NCI-H1436 (cell line): ENCODE measurements at regions not wholly inside any gene's neighbourhood (a gene's known extent, or its start where the extent isn't known, plus 50 kb on each side); places are given as distances from the start of the nearest gene placed in this dataset.

Experiments
- DNase-seq: peaks from one replicate; lab custom pipeline; 2025; lab: John Stamatoyannopoulos, UW

DNA sequence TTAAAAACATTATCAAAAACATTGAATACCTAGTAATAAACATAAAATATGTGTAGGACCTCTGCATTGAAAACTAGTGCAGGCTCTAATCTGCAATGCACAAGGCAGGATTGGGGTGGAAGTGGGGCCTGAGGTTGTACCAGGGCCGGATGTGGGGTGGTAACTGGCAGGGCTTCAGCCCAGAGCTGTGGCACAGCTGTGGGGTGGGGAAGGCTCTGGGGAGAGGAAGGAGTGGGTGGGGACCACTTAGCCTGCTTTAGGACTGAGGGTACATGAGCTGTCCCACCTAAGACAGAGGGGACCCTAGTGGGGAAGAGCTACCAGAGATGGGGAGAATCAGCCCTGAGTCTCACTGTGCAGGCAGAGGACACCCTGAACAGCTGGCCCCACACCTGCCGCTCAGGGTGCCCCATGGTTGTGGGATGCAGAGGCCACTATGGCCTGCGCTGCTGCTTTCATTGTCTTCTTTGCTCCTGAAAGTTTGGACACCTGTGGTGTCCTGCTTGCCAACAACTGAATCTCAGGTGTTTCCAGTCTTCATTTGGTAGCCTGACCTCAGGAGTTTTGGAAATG, 311.4 kb downstream of the TLE4 start:
- no peak for DNase-seq

DNA sequence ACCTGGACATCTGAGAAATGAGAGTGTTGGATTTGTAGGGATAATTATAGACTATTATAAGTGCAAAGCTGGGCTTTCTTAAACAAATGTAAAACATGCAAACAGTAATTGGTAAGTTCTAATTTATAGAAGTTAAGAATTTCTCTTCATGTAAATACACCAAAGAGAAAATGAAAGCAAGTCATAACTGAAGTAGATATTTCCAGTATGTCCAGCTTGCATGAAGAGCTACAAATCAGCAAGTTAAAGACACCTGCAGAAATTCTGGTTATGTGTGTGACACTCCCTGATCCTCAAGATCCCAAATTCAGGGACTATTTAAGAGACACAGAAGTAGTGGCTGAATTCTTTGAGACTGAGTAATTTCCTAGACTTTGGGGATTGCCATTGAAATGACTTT, 308.9 kb downstream of the TLE4 start:
- no peak for DNase-seq

DNA sequence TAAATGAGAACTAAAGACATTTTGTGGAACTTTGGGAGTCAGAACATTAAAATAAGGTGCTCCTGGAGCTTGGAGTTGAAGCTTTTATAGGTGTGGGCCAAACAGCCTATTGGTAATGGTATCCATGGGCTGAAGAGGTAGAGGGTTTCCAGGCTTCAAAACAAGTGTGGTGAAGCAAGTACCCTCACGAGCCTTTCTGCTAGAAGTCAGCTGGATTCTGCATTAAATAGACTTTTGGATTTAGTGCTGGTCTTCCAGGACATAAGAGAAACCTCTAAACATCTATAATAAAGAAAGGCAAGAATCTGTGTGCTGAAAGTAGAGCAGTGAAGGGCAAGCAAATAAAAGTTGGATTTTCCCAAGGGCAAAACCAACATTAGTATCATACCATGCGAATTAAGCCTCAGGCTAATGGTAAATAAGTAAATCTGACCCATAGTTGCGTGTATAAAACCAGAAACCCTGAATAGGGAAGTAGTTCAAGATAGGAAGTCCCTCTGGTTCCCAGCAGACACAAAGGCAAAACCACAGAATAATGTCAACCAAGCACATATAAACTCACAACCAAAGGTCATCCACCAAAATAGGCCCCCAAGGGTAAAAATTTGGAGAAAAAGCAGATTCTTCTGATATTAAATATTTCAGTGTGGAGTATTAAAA, 306.3 kb downstream of the TLE4 start:
- DNase-seq = no peak

DNA sequence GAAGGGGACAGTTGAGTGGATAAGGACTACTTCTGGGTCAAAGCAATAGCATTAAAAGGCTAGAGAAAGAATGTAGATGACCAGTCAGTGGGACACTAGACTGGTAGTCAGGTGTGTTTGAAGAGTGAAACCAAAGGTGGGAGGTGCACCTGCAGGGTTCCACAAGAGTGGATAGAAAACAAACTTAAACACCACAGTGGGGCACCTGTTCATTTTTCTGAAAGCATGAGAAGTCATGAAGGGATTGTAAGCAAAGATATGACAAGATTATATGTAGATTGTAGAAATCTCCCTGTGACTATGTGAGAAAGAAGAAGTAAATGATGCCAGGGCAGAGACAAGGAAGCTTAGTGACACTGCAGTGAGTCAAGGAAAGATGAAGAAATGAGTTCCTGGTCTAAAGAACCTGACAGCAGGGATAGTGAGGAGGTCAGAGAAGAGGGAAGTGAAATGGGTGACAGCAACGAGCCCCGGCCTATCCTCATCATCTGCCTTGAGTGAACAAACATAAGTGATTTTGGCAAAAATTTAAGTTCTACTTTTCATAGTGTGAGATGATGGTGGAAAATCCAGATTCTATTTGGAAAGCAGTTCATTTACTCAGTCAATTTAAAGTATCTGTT, 296.9 kb downstream of the TLE4 start:
- no peak for DNase-seq

DNA sequence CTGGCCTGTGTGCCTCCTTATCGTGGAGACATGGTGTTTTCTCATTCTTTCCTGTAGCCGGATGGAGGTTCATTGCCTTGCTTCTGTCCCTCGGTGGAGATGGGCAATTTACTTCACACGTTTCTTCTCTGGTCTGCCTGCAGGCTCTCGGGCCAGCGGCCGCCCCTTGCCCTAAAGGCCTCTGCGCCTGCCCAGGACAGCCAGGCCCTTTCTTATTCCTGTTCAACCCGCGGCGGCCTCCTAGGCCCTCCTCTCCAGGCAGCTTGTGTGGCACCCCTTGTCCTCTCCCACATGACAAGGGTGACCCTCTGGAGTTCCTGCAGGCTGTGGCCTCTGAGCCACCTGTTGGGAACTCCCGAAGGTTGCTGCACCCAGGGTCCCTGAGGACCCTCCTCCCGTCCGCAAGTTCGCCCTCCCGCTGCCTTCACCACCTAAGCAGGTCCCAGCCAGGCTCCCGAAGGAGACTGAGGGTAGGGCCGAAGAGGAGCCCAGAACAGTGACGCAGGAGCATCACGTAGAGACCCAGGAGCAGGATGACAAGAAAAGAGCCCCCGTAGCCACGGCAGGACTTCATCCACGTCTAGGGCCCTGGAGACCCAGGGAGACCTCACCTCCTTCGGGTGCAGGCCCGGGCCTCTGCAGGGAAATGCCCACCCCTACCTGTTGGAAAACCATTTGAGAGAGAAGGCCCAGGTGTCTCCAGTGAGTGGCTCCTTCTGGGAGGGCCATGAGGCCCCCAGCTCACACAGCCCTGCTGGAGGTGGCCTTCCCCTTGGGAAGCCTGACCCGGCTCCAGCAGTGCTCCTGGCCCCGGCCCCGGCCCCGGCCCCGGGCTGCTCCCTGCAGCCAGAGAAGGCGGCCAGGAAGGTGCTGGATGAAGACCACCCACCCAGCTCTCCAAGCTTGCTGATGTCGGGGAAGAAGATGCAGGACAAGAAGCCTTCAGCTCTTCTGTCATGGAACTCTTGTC, 291.4 kb downstream of the TLE4 start:
- DNase-seq = no peak

DNA sequence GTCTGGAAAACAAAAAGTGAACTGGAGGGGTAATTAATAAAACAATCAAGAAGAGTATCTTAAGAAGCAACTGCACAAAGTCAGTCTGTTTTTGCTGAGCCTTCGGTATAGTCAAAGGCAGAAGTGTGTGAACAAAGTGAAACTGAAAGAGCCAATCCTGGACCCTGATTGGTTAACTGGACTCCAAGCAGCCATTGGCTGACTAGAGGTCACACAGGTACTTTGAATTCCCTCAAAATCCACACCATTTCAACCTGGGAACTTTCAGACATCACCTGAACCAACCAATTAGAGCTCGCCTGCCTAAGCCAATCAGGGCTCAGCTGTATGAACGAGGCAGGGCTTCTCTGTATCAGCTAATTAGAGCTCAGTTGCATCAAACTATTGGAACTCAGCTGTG, 286.7 kb downstream of the TLE4 start:
- peak; percentile 11 for DNase-seq

DNA sequence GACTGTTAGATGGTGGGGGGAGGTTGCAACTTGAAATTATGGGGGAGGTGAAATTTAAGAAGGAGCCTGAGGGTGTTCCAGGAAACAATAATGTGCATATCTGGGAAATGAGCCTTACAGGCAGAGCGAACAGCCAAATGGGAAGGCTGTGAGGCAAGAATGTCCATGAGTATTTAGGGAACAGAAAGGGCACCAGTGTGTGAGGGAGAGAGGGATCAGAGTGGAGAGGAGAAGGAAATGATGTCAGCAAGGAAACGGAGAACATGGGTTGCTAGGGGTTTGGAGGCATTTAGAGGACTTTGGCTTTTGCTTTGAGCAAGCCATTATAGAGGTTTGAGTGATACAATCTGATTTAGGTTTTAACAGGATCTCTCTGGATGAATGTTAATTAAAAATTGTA, 285.4 kb downstream of the TLE4 start:
- DNase-seq = no peak

DNA sequence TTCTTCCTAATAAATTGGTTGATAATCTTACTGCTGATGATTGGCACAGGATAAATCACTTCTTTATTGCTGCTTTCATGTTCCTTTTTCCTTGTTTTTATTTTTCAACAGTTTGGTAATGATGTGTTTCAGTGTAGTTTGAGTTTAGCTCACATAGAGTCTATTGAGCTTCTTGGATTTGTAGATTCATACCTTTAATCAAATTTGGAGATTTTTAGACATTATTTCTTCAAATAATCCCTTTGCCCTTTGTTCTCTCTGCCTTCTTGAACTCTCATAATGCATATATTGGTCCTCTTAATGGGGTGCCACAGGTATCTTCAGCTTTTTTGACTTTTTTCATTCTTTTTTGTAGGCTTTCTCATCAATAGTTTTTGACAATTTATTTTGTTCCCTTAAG, 275.3 kb downstream of the TLE4 start:
- DNase-seq = no peak

DNA sequence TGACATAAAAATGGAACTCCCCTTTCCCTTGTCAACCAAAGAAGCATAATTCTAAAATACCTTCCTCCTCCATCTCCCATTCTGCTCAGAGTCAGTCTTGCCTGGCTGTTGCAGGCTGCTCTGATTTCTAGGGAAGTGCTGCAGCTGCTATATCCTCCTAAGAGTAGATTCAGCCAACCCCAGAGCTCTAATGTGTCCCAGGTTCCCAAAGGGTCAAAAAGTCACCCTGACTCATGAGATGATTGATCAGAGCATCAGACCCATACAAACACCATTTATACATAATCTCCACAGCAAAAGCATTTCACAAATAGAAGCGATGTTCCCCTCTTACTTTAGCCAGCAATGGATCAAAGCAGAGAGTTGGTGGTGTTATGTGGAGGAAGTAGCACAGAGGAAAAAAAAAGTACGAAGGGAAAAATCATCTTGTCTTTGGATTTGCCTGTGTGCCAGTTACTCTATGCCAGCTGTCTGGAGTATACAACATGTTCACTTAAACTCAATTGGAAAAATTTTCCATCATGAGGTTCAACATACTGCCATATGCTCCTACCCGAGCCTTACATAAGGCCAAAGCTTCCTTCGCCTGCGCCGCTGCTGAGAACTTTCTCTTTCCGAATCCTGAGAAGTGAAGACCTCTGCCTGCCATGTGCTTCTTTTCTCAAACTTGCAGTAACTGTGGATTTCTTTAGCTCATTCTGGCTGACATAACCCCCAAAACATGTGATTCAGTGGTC, 258.0 kb downstream of the TLE4 start:
- no peak for DNase-seq

DNA sequence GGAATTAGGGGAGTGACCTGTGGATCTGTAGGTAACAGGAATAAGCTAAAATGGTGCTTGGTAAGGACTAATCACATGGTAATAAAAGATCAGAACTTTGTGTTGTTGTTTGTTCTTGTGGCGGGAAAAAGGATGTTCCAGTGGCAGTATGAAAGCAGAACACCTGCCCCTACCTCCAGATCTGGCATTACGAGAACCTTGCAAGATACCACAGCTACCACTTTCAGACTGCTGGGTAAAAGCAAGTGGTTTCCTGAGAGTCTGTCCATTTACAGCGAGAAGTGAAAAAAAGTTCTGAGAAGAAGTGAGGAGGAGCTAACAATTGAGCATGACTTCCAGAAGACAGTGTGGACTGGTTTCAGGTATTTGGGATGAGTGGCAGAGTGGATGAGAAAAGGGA, 252.5 kb downstream of the TLE4 start:
- DNase-seq = no peak

DNA sequence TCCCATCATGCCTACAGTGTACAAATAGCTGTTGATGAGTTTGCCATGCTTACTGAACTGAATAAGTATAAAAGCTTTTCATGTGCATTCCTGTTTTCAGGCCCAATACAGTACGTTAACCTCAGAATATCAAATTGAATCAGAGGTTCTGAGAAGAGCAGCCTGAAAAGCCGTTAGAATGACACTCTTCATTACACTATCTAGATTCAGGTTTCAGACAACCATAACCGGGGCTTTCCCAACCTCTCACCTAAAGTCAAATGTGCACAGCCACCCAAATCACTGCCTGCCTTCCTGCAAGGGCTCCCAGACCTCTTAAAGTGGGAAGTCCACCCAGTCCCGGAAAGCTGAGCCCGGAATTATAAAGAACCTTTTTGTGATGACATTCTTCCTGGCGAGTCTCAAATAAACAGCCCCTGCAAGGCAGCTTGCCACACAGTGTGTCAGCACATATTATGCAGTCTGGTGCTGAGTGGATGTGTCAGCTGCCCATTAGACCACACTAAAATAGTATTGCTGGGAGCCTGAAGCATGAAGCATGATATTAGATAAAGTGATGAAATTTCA, 245.8 kb downstream of the TLE4 start:
- DNase-seq = no peak

DNA sequence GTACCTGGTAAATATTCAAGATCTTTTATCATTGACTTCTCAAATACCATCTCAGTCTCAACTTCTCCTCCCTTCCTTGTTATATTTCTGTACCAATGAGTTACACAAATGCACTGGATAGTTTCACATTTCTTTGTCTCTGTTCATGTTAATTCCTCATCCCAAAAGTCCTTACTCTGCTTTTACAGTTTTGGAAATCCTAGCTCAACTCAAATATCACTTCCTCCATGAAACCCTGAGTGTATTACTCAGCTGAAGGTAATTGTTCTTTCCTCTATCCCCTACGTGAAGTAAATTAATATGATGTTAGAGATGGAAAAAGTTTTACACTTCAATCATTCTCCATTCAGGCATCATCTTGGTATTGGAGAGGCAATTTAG, 241.5 kb downstream of the TLE4 start:
- DNase-seq = no peak

DNA sequence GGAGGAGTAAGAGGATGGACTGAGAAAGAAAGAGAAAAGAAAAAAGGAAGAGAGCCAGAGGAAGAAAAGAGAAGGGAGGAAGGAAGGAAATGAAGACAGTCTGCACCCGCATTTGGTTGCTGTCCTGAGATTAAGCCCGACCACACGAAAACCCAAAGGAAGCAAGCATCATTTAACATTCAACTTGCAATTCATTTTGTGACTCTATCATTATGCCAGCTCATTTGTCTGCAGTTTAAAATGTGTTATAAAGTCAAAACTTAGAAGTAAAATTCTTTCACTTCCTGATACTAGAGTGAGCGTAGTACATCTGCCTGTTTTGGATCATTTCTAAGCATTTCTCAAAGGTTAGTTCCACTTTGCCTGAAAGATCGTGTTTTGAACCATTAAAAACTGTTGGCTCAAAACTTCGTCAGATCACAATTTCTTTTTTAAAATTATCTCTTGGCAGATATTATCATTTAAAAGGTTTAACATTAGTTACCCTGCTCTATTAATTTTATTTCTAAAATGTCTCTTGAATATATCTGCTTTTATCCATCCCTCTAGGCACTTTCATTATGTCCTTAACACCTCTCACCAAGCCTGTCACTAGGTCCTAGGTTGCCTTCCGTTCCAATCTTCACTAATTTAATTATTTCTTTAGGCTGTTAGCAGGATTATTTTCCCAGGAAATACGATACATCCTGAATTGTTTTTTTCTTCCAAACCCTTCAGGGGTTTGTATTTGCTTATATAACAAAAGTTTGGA, 240.9 kb downstream of the TLE4 start:
- no peak for DNase-seq

DNA sequence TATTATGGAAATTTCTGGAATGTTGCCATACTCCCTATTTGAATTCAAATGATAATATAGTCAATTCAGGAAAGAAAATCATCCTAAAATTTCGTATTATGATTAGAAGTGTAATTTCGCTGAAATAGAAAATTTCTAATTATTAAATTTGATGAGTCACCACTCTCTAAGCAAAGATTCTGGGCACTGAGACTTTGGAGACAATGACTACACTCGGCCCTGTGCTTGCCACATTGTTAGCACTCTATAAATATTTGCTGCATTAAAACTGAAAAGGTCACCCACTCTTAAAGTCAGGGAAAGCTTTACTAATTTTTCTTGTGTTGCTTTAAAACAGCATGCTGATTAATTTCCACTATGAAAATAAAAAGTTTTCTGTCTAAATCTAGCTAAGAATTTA, 240.3 kb downstream of the TLE4 start:
- no peak for DNase-seq

DNA sequence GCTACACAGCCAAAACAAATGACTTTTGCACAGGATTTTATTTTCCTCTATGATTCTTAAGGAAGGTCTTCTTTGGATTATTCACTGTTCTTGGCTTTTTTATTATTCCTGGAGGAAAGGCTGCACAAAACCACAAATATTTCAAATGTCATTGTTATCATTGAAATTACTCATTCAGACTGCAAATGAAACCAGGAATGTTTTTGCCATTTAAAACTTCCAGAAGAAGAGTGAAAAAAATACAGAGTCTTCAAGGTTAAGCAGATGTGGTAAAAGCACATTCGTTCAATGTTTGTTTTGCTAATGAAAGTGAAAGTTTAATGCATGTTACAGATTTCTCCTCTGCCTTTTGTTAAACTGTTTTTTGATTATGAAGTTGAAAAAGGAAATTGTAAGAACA, 238.2 kb downstream of the TLE4 start:
- no peak for DNase-seq

DNA sequence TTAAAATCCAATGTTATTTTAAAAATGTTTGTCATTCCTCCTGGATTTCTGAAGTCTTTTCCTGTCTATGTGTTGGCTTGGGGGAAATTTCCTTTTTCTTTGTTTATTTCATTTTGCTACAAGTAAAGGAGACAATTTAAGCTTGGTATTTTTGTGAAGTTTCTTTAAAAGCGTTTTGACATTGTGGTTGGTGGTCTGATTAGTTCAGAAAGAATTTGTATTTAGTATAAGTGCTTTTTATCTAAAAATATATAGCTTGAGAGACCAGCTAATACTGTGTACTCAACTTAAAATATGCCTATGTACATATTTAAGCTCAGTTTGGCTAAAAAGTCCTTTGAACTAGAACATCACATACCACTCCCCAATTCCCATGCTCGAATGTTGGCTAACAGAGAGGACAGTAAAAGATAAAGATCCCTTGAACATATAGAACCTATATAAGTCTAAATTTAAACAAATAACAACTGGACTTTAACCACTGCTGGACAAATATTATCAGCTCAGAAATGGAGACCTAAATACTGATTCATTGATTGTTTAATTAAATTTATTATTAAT, 237.6 kb downstream of the TLE4 start:
- DNase-seq = no peak

DNA sequence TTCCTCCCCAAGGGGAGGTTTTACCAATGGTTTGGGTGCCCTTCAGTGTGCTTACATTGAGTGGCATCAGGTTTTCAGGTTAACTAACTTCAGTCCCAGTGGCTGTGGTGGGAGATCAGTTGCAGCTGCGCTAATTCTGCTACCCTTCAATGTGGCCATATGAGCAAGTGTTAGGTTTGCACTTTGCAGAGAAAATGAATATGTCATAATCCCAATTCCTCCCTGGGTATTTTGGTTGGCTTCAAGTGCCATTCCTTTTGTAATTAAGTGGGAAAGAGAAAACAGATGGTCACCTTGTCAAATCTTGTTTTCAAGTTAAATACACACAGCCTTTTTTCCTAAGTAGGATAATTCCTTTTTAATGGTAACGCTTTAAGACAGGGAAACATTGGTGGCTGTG, 236.2 kb downstream of the TLE4 start:
- DNase-seq = no peak

DNA sequence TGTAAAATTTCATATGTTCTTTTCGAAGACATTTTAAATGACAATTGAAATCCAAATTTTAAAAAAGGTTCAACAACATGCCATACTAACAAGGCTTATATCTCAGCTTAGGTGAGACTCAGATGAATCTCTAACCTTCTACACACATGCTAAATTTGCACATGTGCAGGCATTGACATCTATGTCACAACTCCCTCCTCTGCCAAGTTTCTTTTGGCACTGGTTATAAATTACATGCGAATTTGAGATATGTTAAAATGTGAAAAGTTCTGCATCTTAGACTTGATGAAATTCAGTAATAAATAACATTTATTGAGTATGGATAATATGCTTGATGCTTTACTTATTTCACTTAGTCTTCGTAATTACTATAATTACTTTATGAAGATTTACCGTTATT, 234.3 kb downstream of the TLE4 start:
- no peak for DNase-seq

DNA sequence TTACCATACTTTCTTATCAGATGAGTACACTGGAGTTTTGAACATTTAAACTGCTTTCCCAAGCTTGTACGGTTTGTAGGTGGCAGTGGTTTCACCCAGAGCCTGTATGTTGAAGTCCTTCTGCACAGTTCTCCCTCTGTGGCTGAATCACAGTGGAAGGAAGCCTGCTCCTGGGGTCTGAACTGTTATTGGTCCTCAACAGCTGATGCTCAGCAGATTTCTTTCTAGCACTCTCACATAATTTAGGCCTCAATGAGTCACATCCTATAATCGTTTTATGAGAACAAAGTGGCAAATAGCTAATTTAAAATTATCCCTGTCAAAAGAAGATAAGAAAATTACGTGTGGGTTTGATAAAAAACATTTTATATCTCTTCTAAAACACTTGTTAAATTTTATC, 229.7 kb downstream of the TLE4 start:
- DNase-seq = no peak

DNA sequence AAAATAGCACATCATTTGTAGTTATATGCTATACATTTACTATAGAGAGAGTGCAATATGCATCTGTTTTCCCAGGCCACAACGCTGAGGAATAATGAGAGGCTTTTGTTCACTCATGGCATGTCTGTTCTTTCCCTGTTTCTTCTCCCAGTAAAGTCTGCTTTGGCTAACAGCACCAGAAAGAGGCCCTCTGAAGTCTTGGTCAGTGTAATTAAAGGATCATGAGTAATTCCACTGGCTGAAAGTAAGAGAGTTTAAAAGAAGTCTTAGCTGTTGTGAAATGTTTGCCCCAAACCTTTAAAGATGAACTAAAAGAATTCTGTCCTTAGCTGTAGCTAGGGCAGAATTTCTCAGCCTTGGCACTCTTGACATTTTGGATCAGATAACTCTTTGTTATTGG, 228.8 kb downstream of the TLE4 start:
- DNase-seq = no peak
